OCI-LY7 (cell line): ENCODE measurements at regions not wholly inside any gene's neighbourhood (a gene's known extent, or its start where the extent isn't known, plus 50 kb on each side); places are given as distances from the start of the nearest gene placed in this dataset.

Experiments used
- CTCF ChIP-seq: fragments of 200-600 bp; sonication (generic); conservative IDR thresholded peaks from 2 replicates; pipeline ENCODE4 v1.5.1; 2014; ENCODE audit warnings: mild to moderate bottlenecking, antibody characterized with exemption, low read length, moderate library complexity, mixed read lengths
- EZH2phosphoT487 ChIP-seq: fragments of 200-600 bp; sonication (generic); IDR thresholded peaks from 2 replicates; pipeline ENCODE4 v1.6.1; 2018; ENCODE audit warnings: low read depth, borderline replicate concordance, mild to moderate bottlenecking, mixed run types, antibody characterized with exemption, low read length, moderate library complexity, mixed read lengths

GRCh38 chr16:63606778-63607177, 1515.1 kb downstream of the CDH11 start:
- TF ChIP-seq CTCF, result no peak
- no peak for TF ChIP-seq EZH2phosphoT487
